GM10248 (cell line): ENCODE measurements at regions not wholly inside any gene's neighbourhood (a gene's known extent, or its start where the extent isn't known, plus 50 kb on each side); places are given as distances from the start of the nearest gene placed in this dataset.

Experiments
- CTCF ChIA-PET: fragments of 300-600 bp; sonication (Branson Sonifier 250); formaldehyde crosslinking; extraction: SDS; loops from one replicate; lab custom pipeline; 2021; ENCODE audit warnings: antibody characterized with exemption; lab: Yijun Ruan, JAX
- POLR2A ChIA-PET: fragments of 350-650 bp; sonication (Branson Sonifier 250); formaldehyde crosslinking; extraction: SDS; loops from one replicate; lab custom pipeline; 2020; ENCODE audit warnings: antibody characterized with exemption; lab: Yijun Ruan, JAX
- DNase-seq: peaks from one replicate; pipeline ENCODE4 v3.0.0; 2012; ENCODE audit errors: extremely low spot score
- TF ChIP-seq, protein P1 (sequence below): IDR thresholded peaks from 2 replicates; pipeline ENCODE4 v1.5.1; 2012; ENCODE audit warnings: mild to moderate bottlenecking, low read depth; ENCODE audit errors: extremely low read depth, missing control alignments, control extremely low read depth

- no peak for DNase-seq
- ChIA-PET POLR2A (no interaction called here), CTCF (no interaction called here)
- TF ChIP-seq, protein P1, sequence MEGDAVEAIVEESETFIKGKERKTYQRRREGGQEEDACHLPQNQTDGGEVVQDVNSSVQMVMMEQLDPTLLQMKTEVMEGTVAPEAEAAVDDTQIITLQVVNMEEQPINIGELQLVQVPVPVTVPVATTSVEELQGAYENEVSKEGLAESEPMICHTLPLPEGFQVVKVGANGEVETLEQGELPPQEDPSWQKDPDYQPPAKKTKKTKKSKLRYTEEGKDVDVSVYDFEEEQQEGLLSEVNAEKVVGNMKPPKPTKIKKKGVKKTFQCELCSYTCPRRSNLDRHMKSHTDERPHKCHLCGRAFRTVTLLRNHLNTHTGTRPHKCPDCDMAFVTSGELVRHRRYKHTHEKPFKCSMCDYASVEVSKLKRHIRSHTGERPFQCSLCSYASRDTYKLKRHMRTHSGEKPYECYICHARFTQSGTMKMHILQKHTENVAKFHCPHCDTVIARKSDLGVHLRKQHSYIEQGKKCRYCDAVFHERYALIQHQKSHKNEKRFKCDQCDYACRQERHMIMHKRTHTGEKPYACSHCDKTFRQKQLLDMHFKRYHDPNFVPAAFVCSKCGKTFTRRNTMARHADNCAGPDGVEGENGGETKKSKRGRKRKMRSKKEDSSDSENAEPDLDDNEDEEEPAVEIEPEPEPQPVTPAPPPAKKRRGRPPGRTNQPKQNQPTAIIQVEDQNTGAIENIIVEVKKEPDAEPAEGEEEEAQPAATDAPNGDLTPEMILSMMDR = no peak
These were observed 120.0 kb downstream of the LUZP4 start for GRCh38 chrX:115409551-115409950.

DNA sequence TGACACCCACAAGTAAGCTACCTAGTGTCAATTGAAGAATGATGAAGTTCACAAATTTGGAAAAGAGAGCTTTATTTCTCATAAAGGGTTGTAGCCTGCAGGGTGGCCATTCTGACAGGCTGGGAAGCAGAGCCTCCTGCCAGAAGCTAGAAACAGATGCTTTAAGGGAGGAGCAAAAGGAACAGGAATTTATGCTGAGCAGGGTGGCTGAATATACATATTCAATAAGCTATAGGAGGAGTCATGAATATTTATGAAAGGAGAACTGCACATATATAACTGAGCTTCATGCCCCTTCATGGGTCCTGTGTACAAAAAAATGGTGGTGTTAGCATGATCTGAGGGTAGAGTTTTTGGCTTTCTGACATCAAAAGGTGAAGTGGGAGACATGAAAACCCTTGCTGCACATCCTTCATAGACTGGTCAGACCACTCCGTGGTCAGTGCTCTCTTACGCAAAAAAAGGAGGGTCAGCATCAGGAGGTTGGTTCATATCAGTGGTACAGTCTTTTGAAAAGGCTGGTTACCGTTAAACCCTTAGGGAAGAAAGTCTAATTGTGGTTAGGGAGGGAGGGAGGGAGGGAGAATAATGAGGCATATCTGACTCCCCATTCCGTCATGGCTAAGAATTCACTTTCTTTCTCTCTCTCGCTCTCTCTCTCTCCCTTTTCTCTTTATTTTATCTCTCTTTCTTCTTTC is 121.4 kb downstream of the LUZP4 start:
- TF ChIP-seq, protein P1 = no peak
- DNase-seq = no peak
- CTCF ChIA-PET = no interaction called here
- POLR2A ChIA-PET = no interaction called here

DNA sequence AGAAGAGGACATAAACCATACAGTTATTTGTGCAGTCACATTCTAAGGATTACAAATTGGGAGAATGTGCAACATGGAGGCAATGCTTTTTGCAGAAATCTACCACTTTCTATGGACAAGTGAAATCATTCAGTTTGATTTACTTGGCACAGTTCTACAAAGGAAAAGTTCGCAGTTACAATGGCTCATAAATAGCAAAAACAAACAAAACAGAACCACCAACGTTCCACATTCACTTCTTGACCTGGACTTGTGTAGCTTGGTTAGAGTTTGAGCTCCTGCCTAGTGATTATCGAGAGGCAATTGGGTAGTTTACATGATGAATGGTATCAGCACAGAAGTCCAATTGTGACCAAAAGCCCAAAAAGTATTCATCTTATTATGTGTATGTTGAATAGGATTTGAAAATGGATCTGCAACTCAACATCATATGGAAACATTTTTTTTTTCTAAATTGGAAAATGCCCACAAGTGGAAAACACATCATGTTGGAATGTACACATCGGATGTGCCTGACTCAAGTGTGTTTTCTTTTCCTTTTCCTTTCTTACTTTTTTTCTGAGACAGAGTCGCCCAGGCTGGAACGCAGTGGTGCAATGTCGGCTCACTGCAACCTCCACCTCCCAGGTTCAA is 123.8 kb downstream of the LUZP4 start:
- TF ChIP-seq, protein P1 = no peak
- no peak for DNase-seq
- POLR2A ChIA-PET = no interaction called here
- CTCF ChIA-PET = no interaction called here

- DNase-seq = no peak
- CTCF ChIA-PET = no interaction called here
- TF ChIP-seq, protein P1 = no peak
- POLR2A ChIA-PET = no interaction called here
These were observed 129.6 kb downstream of the LUZP4 start for GRCh38 chrX:115419069-115419468.

GRCh38 chrX:115423086-115423485 is 133.6 kb downstream of the LUZP4 start:
- DNase-seq = no peak
- ChIA-PET POLR2A (no interaction called here), CTCF (no interaction called here)
- TF ChIP-seq, protein P1 = no peak

- POLR2A ChIA-PET = no interaction called here
- TF ChIP-seq, protein P1 = no peak
- DNase-seq = no peak
- CTCF ChIA-PET = no interaction called here
These were observed 135.6 kb upstream of the PLS3 start for GRCh38 chrX:115425359-115425758.
